GM18861 (cell line): ENCODE measurements at regions not wholly inside any gene's neighbourhood (a gene's known extent, or its start where the extent isn't known, plus 50 kb on each side); places are given as distances from the start of the nearest gene placed in this dataset.
"Not testable (repeated sequence)": the region's sequence is repeated elsewhere in the genome, so short reads cannot be mapped to it uniquely, and the experiment has no call there.

Experiments used
- ATAC-seq: cut with Tn5 transposase; IDR thresholded peaks from one replicate; pipeline ENCODE4 v1.9.1; 2021; ENCODE audit not compliant: unreplicated experiment

DNA sequence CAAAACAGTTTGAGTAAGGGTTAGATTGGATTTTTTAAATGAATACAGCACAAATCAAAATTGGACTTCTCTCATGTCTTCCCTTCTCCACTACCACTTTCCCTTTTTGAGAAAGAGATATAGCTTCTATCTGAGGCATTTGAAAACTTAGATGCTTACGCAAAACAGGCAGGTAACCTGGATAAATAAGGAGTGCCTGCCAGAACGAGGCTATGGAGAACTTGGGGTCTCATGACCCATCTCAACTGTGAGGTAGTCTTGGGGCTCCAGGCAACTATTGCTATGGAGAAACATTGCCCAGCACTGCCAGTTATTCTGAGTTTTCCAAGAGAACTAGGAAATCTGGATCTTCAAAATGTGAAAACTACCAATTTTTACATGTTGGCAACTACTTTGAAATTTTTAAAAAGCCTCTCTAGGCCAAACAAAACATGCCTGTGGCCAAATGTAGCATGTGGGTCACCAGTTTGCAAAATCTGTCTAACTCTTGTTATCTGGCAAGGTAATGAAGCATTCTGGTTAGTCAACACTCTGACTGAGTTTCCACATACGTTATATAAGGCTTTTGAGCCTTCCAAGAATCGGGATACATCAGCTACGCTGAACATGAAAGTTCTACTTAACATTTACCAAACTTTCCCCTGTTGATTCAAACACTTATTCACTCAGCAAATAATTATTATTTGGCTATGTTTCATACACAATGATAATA is 752.7 kb downstream of the KCNA4 start:
- no peak for ATAC-seq

DNA sequence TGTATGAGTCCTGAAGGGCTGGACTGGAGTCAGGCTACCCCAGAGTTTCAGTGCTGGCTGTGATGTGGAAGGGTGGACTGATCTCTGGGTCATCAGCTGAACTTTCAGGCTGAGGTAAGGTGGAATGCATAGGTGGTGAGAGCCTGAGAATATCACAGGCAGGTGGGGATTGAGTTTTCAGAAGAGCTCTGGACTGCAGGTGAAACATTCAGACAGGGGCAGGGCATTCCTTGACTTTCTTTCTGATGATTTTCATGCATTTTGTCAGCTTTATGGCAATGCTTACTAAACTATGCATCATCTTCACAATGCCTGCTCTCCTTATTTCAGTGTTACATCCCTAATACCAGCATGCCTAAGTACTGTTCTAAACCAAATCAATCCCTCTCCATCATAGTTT is 755.0 kb downstream of the KCNA4 start:
- ATAC-seq = no peak

DNA sequence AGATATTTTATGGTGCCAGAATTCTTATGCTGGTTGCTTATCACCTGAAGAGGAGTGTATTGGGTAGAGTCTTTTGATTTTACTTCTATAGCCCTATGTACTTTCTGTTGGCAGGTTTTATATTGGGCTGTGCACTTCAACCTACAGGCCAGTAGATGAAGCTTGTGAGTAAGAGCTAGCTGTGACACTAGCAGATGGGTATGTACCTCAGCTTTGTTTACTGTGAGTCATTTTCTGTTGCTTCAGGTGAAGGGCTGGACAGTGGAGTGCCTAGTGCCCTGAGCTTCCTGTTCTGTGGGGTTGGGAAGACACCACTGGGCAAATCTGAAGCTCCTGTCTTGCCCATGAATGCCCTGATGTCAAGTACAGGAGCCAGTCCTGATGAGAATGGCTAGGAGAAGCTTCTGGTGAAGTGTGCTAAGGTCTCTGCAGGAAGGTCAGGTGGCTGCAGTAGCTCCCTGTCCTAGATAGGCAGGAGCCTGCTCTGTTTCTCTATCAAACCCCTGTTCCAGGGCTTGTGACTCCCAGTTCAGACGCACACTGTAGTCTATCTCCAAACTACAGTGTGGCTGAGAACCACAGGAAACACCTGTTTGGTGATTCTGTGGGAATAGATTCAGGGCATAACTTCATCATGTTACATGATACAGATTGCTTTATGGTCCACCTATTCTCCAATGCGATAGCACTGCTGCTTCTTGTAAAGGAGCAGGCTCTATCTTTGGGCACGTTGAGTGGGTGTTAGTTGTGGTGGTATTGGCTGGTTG is 755.7 kb downstream of the KCNA4 start:
- peak; percentile 35 for ATAC-seq

- no peak for ATAC-seq
These were observed 758.4 kb downstream of the KCNA4 start for GRCh38 chr11:29258411-29258810.

GRCh38 chr11:29256580-29256979 is 760.2 kb downstream of the KCNA4 start:
- ATAC-seq = peak; percentile 64

GRCh38 chr11:29255401-29255800 is 761.4 kb downstream of the KCNA4 start:
- ATAC-seq = no peak

GRCh38 chr11:29251738-29252137 is 765.1 kb downstream of the KCNA4 start:
- ATAC-seq = peak; percentile 89

- no peak for ATAC-seq
These were observed 767.1 kb downstream of the KCNA4 start for GRCh38 chr11:29249713-29250112.

GRCh38 chr11:29244355-29244754 is 772.5 kb downstream of the KCNA4 start:
- no peak for ATAC-seq

- ATAC-seq = no peak
These were observed 773.2 kb downstream of the KCNA4 start for GRCh38 chr11:29243616-29244015.

DNA sequence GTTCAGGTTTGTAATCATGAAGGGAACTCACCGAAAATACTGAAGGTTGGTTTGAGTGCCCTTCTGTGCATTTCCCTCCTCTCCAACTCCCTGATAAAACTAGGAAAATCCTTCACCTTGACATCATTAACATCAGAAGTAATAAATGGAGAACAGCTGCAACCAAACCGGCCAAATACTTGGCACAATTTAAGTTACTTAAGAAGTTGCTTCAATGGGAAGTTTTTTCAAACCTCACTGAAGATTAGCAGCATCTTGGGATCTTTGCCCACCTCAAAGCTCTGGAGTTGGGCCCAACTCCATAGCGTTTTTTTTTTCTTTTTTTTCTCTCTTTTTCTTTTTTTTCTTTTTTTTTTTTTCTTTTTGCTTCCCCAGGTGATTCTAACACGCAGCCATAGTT is 784.8 kb downstream of the KCNA4 start:
- no peak for ATAC-seq

DNA sequence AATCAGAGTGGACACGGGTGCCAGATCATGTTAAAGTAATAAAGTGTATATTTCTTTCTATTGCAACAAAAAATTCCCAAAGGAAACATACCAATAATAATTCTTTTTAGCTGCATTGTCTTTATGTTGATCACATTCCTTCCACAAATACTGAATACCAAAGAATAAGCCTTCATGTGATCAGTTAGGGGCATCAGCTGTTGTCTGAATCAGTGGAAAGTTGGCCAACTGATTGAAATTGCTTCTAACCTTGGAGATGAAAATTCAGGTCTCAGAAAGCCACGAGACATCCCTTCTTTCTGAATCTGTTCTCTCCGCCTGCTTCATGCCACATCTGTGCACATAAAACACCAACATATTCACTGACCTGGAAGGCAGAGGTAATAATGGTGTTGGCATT is 785.2 kb downstream of the KCNA4 start:
- ATAC-seq = no peak

DNA sequence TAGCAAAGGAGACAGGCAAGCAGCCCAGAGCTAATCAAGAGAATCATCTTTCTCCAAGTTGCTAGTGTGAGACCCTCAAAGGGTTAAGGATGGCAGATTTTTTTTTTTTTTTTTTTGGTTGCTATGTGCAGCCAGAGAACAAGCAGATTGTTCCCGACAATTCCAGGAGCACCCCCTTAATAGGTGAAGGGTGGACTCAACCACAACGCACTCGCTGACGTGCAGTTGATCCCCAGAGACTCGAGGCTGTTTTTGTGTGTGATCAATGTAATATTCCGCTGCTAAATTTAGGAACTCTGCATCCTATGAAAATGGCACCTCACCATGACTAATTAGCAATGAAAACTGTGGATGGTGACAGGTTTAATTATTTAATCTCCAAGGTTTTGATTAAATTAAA is 789.0 kb downstream of the KCNA4 start:
- ATAC-seq = no peak

DNA sequence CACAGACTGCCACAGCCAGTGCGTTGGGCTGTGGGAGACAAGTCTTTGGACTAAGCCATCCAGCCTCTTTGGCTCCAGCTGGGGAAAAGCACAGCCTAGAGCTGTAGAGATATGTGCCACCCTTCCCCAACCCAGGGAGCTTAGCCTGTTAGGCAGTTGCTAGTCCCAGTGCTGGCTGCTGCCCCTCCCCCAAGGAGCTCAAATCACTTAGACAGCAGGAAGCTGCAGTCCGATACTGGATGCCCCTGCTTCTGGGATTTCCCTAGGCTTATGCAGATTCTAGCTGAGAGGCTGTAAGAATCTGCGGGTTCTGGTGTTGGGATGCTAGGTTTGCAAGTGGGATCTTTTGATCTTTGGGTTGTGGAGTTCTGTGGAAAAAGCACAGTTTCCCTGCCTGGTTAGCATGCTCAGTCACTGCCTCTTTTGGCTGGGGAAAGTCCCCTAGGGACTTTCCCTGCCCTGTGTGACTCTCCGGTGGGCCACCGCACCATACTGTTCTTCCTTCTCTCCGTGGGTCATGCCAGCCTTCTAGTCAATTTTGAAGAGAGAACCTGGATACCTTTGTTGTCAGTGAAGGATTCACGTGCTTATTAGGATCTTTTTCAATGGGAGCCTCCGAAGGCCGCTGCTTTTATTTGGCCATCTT is 792.0 kb downstream of the KCNA4 start:
- ATAC-seq = no peak

- ATAC-seq = not testable (repeated sequence)
These were observed 797.3 kb downstream of the KCNA4 start for GRCh38 chr11:29219531-29219930.

DNA sequence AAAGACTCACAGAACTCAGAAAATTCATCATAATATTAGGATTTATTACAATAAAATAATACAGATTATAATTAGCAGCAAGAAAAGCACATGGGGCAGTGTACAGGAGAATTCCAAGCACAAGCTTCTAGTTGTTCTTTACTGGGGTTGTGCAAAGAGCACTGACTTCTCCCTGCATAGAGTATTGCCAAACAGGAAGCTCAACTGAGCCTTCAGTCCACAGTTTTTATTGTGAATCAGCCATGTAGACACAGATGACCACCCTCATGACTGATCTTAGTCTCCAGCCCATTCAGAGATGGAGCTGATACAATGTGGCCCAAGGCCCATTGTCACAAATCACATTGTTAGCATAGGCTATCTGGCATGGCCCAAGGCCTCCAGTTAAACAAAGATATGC is 798.9 kb downstream of the KCNA4 start:
- ATAC-seq = no peak

DNA sequence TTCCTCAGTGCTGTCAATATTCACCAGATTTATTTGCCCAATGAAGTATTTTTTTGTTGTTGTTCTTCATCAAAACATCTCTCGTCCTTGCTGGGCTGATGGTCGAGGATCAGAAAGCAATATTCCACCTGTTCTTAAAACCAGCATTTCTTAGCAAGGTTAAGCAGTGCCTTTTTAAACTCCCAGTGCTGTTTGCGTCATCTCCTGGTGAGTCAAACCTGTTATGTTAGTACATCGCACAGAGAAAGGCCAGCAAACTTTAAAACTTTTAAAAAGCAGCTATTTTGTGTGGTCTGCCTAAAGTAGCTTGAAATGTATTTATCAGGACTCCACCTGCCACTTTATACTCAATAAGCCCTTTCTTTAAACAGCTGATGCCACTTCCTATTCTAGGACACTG is 802.0 kb downstream of the KCNA4 start:
- no peak for ATAC-seq

DNA sequence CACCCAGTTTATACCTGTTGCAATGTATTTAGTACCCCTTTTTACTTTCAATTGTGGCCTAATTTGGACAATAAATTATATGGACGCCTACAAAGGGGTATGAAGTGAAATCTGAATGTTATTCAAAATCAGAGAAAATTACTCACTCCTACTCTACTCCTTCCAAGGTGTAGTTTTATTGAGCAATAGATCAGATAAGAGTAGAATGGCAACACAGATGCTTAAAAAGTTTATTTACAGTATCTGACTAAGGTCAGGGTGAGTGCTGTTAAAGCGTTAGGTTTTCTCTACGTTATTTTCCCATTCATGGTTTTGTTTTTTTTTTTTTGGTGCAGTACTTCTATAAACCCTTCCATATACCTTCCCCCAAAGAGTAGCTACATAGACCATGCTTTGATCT is 805.6 kb downstream of the KCNA4 start:
- no peak for ATAC-seq

GRCh38 chr11:29210426-29210825 is 806.4 kb downstream of the KCNA4 start:
- no peak for ATAC-seq

- ATAC-seq = no peak
These were observed 808.7 kb downstream of the KCNA4 start for GRCh38 chr11:29208117-29208516.

DNA sequence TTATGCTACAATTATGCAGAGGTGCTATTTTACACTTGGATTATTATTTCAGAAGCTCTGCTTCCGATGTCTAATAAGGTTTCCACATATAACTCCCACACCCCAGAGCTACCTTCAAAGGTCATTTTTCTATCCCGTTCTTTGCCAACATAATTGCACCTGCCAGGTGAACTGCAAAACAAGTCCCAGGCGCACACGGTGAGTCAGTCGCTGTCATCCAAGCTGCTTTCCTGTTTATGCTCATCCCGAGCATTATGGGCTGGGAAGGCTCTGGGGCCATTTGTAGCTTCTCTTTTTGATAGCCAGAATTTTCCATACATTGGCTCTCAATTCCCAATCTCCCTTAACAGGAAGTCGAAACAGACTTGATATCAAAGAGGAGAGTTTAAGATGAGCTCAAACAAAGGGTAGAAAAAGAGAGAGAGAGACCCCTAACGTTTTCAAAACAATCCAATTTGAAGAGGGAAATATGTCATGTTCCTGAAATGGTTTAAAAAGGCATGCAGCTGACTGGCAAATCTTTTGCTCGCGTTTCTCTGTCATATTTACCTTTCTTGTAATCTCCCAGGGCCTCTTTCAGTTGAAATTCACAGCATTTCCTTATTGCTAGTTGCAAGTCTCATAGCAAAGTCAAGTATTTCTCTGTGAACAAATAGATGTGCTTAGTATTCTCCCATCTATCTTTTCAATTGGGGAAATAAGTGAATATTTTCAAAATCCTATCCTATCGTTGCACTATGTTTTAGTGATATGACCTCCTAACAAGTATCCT is 815.9 kb downstream of the KCNA4 start:
- no peak for ATAC-seq
